Epidermal melanocyte (primary cell): ENCODE measurements at regions not wholly inside any gene's neighbourhood (a gene's known extent, or its start where the extent isn't known, plus 50 kb on each side); places are given as distances from the start of the nearest gene placed in this dataset.
"Not testable (repeated sequence)": the region's sequence is repeated elsewhere in the genome, so short reads cannot be mapped to it uniquely, and the experiment has no call there.

Source experiments
- DNase-seq: peaks from one replicate; pipeline ENCODE4 v3.0.0; 2011; ENCODE audit warnings: low spot score; ENCODE audit not compliant: insufficient read length

GRCh38 chr2:139427164-139427563 lies 647.0 kb upstream of the NXPH2 start:
- DNase-seq: no peak

- no peak for DNase-seq
These were observed 643.9 kb upstream of the NXPH2 start for GRCh38 chr2:139424101-139424500.

GRCh38 chr2:139411236-139411635 lies 631.0 kb upstream of the NXPH2 start:
- DNase-seq: no peak

- DNase-seq: not testable (repeated sequence)
These were observed 630.6 kb upstream of the NXPH2 start for GRCh38 chr2:139410833-139411174.

- DNase-seq: not testable (repeated sequence)
These were observed 630.1 kb upstream of the NXPH2 start for GRCh38 chr2:139410147-139410832.

GRCh38 chr2:139409212-139409611 lies 629.0 kb upstream of the NXPH2 start:
- DNase-seq: no peak

- DNase-seq: no peak
These were observed 623.8 kb upstream of the NXPH2 start for GRCh38 chr2:139403948-139404347.

GRCh38 chr2:139394801-139395200 lies 614.6 kb upstream of the NXPH2 start:
- DNase-seq: no peak

- no peak for DNase-seq
These were observed 609.2 kb upstream of the NXPH2 start for GRCh38 chr2:139389391-139389790.

GRCh38 chr2:139386401-139386800 lies 606.2 kb upstream of the NXPH2 start:
- no peak for DNase-seq

GRCh38 chr2:139383532-139383931 lies 603.3 kb upstream of the NXPH2 start:
- no peak for DNase-seq

- DNase-seq: no peak
These were observed 599.9 kb upstream of the NXPH2 start for GRCh38 chr2:139380051-139380450.

- DNase-seq: no peak
These were observed 598.2 kb upstream of the NXPH2 start for GRCh38 chr2:139378373-139378772.

- no peak for DNase-seq
These were observed 594.2 kb upstream of the NXPH2 start for GRCh38 chr2:139374296-139374850.

- DNase-seq: no peak
These were observed 589.5 kb upstream of the NXPH2 start for GRCh38 chr2:139369423-139370409.

- no peak for DNase-seq
These were observed 587.2 kb upstream of the NXPH2 start for GRCh38 chr2:139367416-139367815.

- DNase-seq: no peak
These were observed 586.5 kb upstream of the NXPH2 start for GRCh38 chr2:139366681-139367080.

- no peak for DNase-seq
These were observed 585.0 kb upstream of the NXPH2 start for GRCh38 chr2:139365189-139365588.

- no peak for DNase-seq
These were observed 580.5 kb upstream of the NXPH2 start for GRCh38 chr2:139360654-139361053.

GRCh38 chr2:139359818-139360217 lies 579.6 kb upstream of the NXPH2 start:
- no peak for DNase-seq

- no peak for DNase-seq
These were observed 577.8 kb upstream of the NXPH2 start for GRCh38 chr2:139357972-139358371.

GRCh38 chr2:139354518-139354917 lies 574.3 kb upstream of the NXPH2 start:
- no peak for DNase-seq
